ENCODE measurements at regions not wholly inside any gene's neighbourhood (a gene's known extent, or its start where the extent isn't known, plus 50 kb on each side); places are given as distances from the start of the nearest gene placed in this dataset.

DNA sequence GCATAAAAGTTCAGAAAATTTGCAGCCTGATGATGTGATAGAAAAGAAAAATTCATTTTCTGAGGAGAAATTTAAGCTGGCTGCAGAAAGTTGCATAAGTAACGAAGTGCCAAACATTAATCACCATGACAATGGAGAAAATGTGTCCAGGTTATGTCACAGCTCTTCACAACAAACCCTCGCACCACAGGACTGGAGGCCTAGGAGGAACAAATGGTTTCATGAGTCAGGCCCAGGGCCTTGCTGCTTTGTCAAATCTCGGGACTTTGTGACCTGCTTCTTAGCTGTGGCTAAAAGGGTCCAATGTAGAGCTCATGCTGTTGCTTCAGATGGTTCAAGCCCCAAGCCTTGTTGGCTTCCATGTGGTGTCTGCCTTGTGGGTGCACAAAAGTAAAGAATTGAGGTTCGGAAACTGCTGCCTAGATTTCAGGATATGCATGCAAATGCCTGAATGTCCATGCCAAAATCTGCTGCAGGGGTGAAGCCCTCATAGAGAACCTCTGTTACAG lies 527.4 kb downstream of the SH3BGRL start:
- no peak overlapping the region for H3K4me3 Mint-ChIP-seq
- H4K20me1 ChIP-seq (ENCODE audit: insufficient read depth, low read length), result no peaks in the 10 kb centered on the region
- no peaks in the 10 kb centered on the region for H3K27me3 ChIP-seq (ENCODE audit: control insufficient read depth in 2 of 2, insufficient read depth in 2 of 2, low read length in 2 of 2)
- no peak overlapping the region for H3K4me2 ChIP-seq (replicated peaks; ENCODE audit: extremely low read depth, low read length, poor library complexity, severe bottlenecking)
- no peaks in the 10 kb centered on the region for H3K4me1 ChIP-seq (ENCODE audit: control insufficient read depth in 1 of 2, insufficient read depth in 2 of 2, low read length in 2 of 2)
- no peaks in the 10 kb centered on the region for H3K36me3 ChIP-seq (replicated peaks in 1 of 2; ENCODE audit: control insufficient read depth in 1 of 2, insufficient read depth in 2 of 2, low read length in 2 of 2)
- DNase-seq, result no peak
- no peaks in the 10 kb centered on the region for H3K36me3 Mint-ChIP-seq
- H3K9me3 Mint-ChIP-seq, result peaks cover 0 to 14% (median 7%) of the 10 kb centered on the region in 7 donors
- TF ChIP-seq, protein P1, sequence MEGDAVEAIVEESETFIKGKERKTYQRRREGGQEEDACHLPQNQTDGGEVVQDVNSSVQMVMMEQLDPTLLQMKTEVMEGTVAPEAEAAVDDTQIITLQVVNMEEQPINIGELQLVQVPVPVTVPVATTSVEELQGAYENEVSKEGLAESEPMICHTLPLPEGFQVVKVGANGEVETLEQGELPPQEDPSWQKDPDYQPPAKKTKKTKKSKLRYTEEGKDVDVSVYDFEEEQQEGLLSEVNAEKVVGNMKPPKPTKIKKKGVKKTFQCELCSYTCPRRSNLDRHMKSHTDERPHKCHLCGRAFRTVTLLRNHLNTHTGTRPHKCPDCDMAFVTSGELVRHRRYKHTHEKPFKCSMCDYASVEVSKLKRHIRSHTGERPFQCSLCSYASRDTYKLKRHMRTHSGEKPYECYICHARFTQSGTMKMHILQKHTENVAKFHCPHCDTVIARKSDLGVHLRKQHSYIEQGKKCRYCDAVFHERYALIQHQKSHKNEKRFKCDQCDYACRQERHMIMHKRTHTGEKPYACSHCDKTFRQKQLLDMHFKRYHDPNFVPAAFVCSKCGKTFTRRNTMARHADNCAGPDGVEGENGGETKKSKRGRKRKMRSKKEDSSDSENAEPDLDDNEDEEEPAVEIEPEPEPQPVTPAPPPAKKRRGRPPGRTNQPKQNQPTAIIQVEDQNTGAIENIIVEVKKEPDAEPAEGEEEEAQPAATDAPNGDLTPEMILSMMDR (IDR thresholded peaks at IDR 0.05), result no peak
- H3K9ac ChIP-seq (ENCODE audit: insufficient read depth, low read length, poor library complexity, severe bottlenecking), result no peak overlapping the region
- H3K4me3 ChIP-seq (replicated peaks in 1 of 3; ENCODE audit: low read depth in 2 of 3, low read length in 3 of 3), result no peak overlapping the region
- no peak overlapping the region for H2AFZ ChIP-seq (ENCODE audit: insufficient read depth, low read depth, low read length, poor library complexity, severe bottlenecking)
- 100% methylated on average over 1 of the region's 4 CpGs for WGBS (ENCODE audit: insufficient coverage)
- H3K27ac Mint-ChIP-seq, result no peak overlapping the region
- H3K27ac ChIP-seq (ENCODE audit: low read depth in 1 of 2, low read length in 2 of 2), result no peak overlapping the region
- no peaks in the 10 kb centered on the region for H3K79me2 ChIP-seq (ENCODE audit: insufficient read depth, low read length)
- no peaks in the 10 kb centered on the region for H3K4me1 Mint-ChIP-seq
- peaks cover 19 to 33% of the 10 kb centered on the region in 2 donors for H3K9me3 ChIP-seq (replicated peaks in 1 of 2; ENCODE audit: control insufficient read depth in 1 of 2, insufficient read depth in 1 of 2, low read length in 2 of 2)
- intact Hi-C loops (cut with micrococcal nuclease), result no loop called here
- peaks cover 0 to 1% (median 0%) of the 10 kb centered on the region in 3 donors for H3K27me3 Mint-ChIP-seq (ENCODE audit: low read depth in 3 of 3)

DNA sequence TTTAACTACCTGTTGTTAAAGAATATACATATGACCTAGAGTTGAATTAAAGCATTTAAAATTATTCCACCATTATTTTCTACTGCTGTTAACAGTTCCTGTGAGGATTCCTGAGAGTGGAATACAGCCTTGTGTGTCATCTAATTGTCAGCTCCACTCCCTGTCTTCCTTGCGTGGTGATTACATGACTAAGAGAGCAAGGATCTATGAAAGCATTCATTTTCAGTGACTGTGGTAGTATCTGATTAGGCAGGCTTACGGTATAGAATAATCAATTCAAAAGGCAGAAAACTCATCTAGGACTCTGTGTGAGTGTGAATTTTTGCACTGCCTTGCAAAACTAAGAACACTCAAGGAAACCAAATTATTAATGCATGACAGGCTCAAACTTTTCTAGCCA lies 577.8 kb downstream of the SH3BGRL start:
- no CpG with 5 or more reads among the region's 2 CpGs for WGBS (ENCODE audit: insufficient coverage)
- no peak overlapping the region for H3K27ac Mint-ChIP-seq

More for the DNA sequence above, 577.8 kb downstream of the SH3BGRL start:
- H3K4me3 Mint-ChIP-seq, result no peak overlapping the region
- Histone ChIP-seq H3K9ac (ENCODE audit: insufficient read depth, low read length, poor library complexity, severe bottlenecking) (no peak overlapping the region), H3K9me3 (replicated peaks in 1 of 2; ENCODE audit: control insufficient read depth in 1 of 2, insufficient read depth in 1 of 2, low read length in 2 of 2) (no peaks in the 10 kb centered on the region), H3K27me3 (ENCODE audit: control insufficient read depth in 2 of 2, insufficient read depth in 2 of 2, low read length in 2 of 2) (no peaks in the 10 kb centered on the region), H4K20me1 (ENCODE audit: insufficient read depth, low read length) (no peaks in the 10 kb centered on the region), H3K4me1 (ENCODE audit: control insufficient read depth in 1 of 2, insufficient read depth in 2 of 2, low read length in 2 of 2) (no peaks in the 10 kb centered on the region), H3K4me3 (replicated peaks in 1 of 3; ENCODE audit: low read depth in 2 of 3, low read length in 3 of 3) (no peak overlapping the region), H3K27ac (ENCODE audit: low read depth in 1 of 2, low read length in 2 of 2) (no peak overlapping the region), H3K4me2 (replicated peaks; ENCODE audit: extremely low read depth, low read length, poor library complexity, severe bottlenecking) (no peak overlapping the region), H3K79me2 (ENCODE audit: insufficient read depth, low read length) (no peaks in the 10 kb centered on the region), H3K36me3 (replicated peaks in 1 of 2; ENCODE audit: control insufficient read depth in 1 of 2, insufficient read depth in 2 of 2, low read length in 2 of 2) (no peaks in the 10 kb centered on the region), H2AFZ (ENCODE audit: insufficient read depth, low read depth, low read length, poor library complexity, severe bottlenecking) (no peak overlapping the region)
- intact Hi-C loops (cut with micrococcal nuclease), result no loop called here
- DNase-seq, result no peak
- TF ChIP-seq, protein P1 (IDR thresholded peaks at IDR 0.05), result no peak
- peaks cover 0 to 6% (median 3%) of the 10 kb centered on the region in 7 donors for H3K9me3 Mint-ChIP-seq
- no peaks in the 10 kb centered on the region for H3K27me3 Mint-ChIP-seq (ENCODE audit: low read depth in 3 of 3)
- no peaks in the 10 kb centered on the region for H3K36me3 Mint-ChIP-seq
- H3K4me1 Mint-ChIP-seq, result no peaks in the 10 kb centered on the region
